GM19468 (cell line): ENCODE measurements at regions not wholly inside any gene's neighbourhood (a gene's known extent, or its start where the extent isn't known, plus 50 kb on each side); places are given as distances from the start of the nearest gene placed in this dataset.
"Not testable (repeated sequence)": the region's sequence is repeated elsewhere in the genome, so short reads cannot be mapped to it uniquely, and the experiment has no call there.

Source experiments
- ATAC-seq: cut with Tn5 transposase; IDR thresholded peaks from one replicate; pipeline ENCODE4 v1.9.1; 2021; ENCODE audit warnings: mild to moderate bottlenecking, moderate library complexity, moderate number of reproducible peaks; ENCODE audit not compliant: unreplicated experiment; ENCODE audit errors: extremely low read depth

DNA sequence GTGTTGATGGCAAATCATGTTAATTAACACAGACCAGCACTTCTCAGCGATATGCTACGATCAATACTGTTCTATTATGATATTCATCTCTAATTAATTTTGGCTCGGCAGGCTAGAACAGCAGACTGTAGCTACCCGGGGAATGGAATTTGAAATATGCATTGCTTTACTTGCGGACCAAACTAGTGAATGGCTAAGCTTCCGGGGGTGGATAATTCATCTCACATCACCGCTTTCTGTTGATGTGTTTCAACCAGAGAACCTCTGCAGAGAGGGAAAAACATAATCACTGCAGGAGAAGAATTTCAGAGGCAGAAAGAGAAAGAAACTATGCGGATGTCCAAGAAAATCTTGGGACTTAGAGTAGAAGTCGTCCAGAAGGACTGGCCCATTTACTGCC is 490.9 kb downstream of the STK39 start:
- no peak for ATAC-seq

DNA sequence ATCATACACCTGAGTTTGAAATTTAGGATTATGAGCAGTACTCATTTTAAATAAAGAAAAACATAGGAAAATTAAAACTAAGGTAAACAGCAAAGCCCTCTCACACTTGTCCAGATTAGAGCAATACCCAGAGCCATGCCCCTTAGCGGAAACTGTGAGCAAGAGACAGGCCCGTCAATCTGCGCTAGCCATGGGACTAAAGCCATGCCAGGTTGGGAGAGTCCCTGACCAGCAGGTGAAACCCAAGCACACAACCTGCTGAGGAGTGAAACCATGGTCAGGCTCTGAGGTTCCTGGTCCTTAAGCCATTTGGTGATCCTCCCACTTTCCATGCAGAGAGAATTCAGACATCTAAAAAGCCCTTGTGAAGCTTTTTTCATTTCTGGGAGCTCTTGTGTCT is 494.3 kb downstream of the STK39 start:
- no peak for ATAC-seq

DNA sequence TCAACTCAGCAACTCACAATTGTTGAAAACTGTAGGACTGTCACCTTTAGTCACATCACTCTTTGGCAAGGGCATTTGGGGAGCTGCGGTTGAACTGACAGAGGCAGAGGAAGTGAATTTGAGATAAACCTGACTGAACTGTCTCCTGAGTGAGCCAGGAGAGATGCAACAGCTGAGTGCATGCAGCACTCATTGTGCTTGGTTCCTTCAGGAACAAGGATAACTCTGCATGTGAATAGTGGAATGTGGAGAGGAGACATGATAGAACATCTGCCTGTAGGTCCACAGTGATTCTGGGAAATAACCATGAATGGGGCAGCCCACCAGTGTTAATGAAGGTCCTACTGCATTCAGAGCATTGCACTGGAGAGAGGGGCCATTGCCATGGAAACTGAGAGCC is 494.7 kb downstream of the STK39 start:
- no peak for ATAC-seq

DNA sequence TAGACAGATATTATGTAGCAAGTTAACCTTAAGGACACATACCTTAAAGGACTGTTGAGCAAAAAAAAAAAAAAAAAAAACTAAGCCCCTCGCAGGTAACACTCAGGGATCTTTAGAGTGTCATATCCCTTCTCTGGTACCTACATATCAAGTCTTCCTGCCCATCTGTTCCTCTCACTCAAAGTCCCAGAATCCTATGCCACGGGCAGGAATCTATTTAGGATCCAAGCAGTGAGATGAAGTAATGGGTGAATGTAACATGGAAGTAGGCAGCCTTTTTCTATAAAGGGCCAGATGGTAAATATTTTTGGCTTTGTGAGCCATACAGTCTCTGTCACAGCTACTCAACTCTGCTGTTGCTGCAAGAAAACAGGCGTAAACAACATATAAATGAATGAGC is 496.7 kb downstream of the STK39 start:
- no peak for ATAC-seq

DNA sequence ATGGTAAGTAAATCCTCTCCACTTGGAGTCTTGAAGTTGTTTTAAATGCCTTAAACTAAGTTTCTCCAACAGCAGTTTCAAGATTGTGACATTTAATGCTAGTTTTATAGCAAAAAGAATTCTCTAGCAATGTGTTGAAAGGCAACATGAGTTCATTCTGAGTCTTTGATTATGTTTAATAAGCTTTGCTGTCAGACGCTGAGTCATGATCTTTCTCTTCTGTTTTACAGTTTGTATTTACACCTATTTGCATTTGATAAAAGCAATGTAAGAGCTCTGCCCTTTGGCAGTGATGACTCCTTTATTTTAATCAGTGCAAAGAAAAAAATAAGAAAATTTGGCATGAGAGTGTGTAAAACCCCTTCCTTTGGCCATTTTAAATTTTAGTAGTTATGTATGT is 497.7 kb downstream of the STK39 start:
- ATAC-seq: no peak

DNA sequence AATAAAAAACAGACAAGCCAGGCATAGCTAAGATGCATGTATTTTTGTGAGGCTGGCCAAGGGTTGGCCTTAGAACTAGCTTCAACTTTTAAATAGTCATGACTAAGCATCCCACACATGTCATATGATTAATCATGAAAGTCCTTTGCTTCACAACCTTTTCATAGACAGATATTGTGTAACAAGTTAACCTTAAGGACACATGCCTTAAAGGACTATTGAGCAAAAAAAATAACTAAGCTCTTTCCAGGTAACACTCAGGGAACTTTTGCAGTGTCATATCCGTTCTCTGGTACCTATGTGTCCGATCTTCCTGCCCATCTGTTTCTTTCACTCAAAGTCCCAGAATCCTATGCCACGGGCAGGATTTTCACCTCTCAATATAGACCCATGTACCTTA is 498.4 kb downstream of the STK39 start:
- ATAC-seq: no peak

DNA sequence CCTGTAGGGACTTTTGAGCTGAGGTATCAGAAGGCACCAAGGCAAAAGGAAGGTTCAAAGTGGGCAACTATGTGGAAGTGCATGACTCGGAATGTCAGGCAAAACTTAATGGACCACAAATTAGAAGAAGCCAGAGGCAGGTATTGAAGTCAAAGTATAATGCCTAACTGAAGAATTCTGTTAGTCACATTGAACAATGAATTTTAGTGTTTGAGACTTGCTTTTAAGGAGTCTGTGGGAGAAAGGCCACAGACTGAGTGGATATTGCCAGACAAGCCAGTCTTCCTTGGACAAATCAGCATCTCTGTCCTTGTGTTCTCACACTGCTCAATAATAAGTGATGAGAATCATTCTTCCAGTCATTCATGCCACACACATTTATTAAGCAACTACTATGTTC is 498.9 kb downstream of the STK39 start:
- no peak for ATAC-seq

DNA sequence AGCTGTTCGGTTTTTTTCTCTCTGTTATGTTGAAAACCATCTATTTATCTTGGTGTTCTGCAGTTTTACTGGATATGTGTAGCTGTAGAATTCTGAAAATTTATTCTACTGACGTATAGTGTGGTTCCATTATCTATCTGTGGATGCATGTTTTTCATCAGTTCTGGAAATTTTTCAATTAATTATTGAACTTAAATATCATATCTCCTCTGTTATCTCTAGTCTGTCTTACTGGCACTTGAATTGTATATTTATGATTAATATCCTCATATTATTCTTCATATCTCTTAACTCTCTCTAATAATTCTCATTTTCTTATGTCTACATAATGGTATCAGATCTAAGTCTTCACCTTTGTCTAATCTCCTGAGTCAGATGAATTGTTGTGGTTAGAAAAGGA is 501.7 kb downstream of the STK39 start:
- no peak for ATAC-seq

DNA sequence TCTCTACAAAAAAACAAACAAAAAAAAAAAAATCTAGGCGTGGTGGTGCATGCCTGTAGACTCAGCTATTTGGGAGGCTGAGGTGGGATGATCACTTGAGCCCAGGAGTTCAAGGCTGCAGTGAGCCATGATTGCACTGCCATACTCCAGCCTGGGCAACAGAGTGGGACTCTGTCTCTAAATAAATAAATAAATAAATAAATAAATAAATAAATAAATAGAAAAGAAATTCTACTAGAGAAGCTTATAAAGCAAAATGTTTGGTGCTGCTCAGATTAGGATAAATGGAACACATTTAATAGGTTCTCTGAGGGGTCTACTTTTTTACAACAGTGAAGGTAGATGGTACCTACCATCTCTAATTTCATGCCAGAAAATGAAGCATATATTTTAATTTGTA is 507.5 kb downstream of the STK39 start:
- ATAC-seq: not testable (repeated sequence)

DNA sequence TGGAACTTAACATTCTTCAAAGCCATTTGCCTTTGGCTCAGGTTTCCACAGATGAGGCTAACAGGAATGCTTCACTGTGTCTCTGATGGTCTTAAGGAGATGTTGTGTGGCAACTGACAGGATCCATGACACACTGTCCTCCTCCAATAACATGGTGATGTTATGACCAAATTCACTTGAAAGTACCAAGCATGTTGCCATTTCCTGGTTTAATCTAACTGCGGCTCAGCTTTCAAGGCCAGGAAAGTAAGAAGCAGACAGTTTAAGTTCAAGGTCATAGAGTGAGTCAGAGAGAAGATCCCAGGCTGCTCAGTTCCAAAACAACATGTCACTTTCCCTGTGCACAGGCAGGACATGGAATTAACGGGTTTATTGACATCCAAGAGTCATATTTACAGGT is 513.6 kb downstream of the STK39 start:
- ATAC-seq: no peak

DNA sequence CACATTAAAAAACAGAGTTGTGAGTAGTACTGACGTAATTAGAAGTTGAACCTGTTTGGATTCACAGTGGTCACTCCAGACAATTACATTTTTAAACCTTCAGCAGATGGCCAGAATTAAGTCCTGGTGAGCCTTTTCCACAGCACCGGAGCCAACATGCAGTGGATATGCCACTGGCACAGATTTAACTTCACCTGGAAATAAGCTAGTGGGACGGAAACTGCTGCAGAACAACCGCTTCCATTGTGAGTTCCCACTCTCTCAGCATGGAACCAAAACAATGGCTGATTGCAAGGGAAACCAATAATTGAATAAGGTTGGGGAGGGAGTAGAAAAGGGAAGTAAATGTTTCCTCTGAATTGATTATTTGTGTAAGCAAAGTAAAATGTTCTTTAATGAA is 515.1 kb downstream of the STK39 start:
- ATAC-seq: no peak

DNA sequence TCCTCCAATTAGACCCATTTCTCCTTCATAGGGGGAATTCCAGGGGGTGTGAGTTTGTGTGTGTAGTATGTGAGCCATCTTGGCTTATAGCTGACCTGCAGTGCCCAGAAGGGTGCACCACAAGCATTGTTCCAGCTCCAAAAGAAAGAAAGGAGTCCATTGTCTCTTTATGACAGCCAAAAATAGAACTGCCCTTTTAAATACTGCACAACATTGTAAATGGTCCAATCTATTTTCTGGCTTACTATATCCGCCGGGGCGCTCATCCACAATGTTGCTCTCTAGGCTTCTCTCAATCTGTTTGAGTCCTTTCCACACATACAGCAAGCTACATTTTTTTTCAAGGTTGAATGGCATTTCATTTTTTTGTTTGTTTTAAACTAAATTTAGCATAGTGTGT is 517.5 kb downstream of the STK39 start:
- no peak for ATAC-seq

DNA sequence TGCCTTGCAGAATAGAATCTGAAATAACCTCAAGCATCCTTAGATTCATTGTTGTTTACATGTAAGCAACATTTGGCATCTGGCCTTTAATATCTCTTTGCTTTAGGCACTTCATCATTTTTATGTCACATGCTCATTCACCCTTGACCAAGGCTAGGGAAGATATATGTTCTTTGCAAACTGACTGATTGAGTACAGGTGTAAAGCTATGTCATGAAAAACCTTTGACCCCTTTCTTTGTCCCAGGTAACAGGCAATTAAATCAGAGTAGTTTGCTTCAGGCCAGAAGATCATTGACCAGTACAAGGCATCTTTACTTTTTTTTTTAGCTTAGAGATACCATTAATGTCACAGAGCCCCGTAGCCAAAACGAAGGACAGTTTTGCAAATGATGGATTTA is 520.6 kb downstream of the STK39 start:
- ATAC-seq: no peak

DNA sequence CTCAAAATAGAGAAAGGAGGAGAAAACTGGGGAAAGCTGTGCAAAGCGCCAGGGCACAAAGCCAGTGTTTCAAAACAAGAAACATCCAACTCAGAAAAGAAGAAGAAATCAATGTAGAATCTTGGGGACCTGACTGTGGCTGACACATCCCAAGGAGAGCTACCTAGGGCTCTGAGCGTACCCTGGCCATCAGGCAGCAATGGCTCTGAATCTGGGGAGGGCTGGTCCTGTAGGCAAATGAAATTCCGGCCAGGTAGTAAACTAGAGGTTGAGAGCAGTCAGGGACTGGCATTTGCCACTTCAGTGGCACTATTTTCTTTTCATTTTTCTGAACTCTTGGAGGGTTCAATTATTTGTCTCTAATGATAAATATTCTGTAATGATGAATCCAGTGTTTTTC is 525.8 kb downstream of the STK39 start:
- ATAC-seq: no peak

DNA sequence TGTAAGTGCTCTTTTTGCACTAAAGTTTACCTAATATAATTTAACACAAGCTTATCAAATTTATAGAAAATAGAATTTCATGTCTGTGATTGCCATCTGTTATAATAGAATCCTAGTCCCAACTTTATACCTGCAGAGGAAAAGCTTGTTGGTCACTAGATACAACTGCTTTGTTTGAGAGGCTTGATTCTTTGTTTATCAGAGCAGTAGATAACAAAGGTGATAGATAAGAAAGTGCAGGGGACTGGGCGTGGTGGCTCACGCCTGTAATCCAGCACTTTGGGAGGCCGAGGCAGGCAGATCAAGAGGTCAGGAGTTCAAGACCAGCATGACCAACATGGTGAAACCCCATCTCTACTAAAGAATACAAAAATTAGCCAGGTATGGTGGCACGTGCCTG is 528.0 kb downstream of the STK39 start:
- no peak for ATAC-seq

DNA sequence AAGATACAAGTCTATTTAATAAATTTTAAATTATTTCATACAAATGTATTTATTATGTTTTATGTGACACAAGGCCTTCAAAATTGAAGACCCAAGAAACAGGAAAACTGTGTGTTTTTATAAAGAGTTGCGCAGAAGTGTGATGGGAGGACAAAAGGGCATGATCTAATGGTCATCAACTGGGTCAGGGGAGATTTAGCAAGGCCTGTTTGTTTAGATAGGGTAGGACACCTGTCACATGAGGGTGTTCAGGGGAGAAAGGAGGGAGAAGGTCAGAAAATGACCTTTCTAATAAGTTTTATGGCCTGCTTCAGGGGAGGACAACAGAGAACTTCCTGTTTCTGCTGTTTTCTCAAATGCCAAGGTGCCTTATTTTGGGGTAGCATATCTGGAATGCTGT is 528.8 kb downstream of the STK39 start:
- ATAC-seq: no peak

DNA sequence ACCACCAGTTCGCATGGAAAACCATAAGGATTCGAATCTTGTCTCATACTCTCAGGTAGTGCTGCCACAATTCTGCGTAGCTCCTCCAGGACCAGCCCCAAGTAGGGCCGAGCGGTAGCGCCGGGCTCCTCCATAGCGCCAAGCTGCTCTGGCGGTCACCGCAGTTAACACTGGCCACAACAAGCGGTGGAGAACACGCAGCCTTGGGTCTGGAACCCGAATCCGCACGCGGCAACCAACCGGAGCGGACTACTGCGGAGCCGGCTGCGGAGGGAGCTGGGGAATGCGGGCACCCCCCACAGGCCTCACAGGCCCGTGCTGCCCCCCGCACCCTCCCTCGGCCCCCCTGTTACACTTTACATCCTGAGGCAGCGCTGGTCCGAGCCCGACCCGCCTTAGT is 531.5 kb downstream of the STK39 start:
- no peak for ATAC-seq

DNA sequence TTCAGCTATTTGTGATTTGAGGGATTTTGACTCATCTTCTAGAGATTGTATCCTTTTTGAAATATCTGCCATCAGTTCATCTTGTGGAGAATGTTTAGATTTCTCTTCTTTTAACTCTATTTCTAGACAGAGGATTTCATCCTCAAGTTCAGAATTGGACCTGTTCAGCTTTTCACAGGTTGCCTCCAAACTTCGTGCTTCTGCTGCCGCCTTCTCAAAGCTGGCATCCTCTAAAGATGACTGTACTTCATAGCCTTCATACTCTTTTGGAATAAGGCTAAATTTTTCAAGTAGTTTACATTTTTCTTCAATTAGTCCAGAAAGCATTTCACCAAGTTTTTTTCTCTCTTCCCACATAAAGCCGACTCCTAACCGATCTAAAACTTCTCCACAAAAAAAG is 531.9 kb downstream of the STK39 start:
- not testable (repeated sequence) for ATAC-seq

DNA sequence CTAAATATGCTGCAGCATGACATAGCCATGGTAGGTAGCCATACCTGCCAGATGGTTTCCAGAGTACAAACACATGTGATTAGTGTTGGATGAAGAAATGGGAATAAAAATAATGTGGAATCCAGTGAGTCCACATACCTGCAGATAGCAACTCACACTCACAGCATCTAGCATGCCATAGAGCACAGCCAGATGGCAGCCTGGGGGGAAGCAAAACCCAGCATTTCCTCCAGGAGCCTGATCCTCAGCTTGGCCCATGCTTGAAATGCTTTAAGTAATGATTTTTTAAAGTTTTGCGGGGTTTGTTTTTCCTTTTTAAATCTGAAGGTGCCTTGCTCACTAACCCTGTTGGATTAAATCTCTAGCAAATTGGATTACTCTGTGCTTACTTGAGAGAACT is 535.1 kb downstream of the STK39 start:
- ATAC-seq: no peak

DNA sequence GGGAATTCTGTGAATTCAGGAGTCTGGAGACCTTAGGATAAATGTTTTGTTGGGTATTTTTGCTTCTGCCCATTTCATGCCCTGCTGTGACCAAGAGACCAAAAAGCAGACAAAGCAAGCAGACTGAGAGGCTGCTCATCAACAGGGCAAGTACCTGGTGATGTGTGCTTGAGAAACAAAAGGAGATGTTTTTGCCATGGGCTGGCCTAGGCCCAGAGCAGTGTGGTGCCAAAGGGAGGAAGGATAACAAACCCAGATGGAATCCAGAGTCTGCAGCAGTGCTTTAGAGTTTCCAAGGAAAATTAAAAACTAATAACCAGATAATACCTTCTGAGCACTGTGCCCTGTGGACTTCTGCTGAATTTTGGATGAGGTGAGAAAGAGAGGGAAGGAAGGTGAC is 538.4 kb downstream of the STK39 start:
- no peak for ATAC-seq

DNA sequence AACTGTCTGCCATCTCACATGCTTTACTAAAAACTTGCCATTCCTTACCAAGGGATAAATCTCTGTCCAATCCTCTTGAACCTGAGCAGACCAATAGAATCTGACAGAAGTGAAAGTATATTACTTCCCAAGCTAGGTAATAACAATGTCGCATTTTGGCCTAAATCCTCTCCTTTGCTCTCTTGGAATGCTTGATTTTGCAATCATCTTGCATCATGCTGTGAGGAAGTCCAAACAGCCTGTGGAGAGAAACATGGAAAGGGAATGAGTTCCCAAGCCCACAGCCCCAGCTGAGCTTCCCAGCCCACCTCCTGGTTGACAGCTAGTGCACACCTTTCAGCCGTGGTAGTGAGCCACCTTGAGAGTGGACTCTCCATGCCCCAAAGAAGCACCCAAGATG is 540.6 kb downstream of the STK39 start:
- no peak for ATAC-seq

DNA sequence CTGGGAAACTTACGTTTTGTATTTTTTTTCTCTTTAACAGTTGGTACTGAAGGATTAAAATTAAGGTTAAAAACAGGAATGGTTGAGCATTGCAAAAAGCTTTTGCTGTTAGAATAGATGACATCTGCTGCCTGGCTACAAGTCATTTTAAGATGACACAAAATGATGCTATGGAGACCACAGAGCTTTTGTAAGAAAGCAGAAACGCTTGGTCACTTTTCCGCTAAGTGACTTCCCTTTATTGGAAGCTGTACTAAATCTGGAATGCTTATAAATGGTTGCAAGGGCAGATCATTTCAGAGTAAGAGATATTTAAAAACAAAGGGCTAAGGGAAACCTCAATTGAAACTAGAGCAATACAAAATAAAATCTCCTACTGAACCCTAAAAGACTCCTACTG is 544.0 kb downstream of the STK39 start:
- ATAC-seq: no peak

DNA sequence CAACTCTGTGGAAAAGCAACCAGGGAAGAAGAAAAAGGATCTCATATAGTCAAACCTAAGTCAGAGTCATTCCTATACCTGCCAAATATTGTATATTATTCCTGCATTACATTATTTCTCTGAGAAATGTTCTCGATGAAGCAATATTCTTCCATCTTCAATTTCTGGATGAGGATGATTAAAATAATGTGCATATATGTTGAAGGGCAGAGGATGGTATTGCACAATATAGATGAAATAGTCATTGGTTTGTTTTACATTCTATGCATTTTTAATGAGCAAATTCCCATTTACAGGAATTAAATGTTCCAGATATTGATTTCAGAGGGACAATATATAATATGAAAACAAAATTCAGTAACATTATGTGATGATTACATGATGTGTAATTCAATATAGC is 545.2 kb downstream of the STK39 start:
- no peak for ATAC-seq
